WTC11 (cell line): ENCODE measurements at regions not wholly inside any gene's neighbourhood (a gene's known extent, or its start where the extent isn't known, plus 50 kb on each side); places are given as distances from the start of the nearest gene placed in this dataset.

Experiments
- ATAC-seq: fragments of 200-7000 bp; cut with Tn5 transposase; 2 replicates; pipeline ENCODE4 v1.10.0; 2021; ENCODE audit warnings: mild to moderate bottlenecking, moderate library complexity
- CTCF ChIA-PET: fragments of 300-600 bp; sonication (Branson Sonifier 250); formaldehyde crosslinking; loops from one replicate; lab custom pipeline; 2021; ENCODE audit warnings: antibody characterized with exemption; lab: Charles Lee
- POLR2A ChIA-PET: fragments of 350-600 bp; sonication (Branson Sonifier 250); formaldehyde crosslinking; loops from one replicate; lab custom pipeline; 2021; ENCODE audit warnings: antibody characterized with exemption; lab: Charles Lee
- DNase-seq: peaks from one replicate; pipeline ENCODE4 v3.0.0; 2021; ENCODE audit warnings: low spot score
- H3K27ac Mint-ChIP-seq: 2 replicates; pipeline ENCODE4 v1.8.0; 2021; ENCODE audit warnings: mixed read lengths
- H3K27me3 Mint-ChIP-seq: 2 replicates; pipeline ENCODE4 v1.8.0; 2021; ENCODE audit warnings: low read depth, mild to moderate bottlenecking, moderate library complexity, mixed read lengths
- H3K36me3 Mint-ChIP-seq: 2 replicates; pipeline ENCODE4 v1.8.0; 2021; ENCODE audit warnings: mixed read lengths
- H3K4me1 Mint-ChIP-seq: 2 replicates; pipeline ENCODE4 v1.8.0; 2022; ENCODE audit warnings: mixed read lengths
- H3K4me3 Mint-ChIP-seq: 2 replicates; pipeline ENCODE4 v1.8.0; 2021; ENCODE audit warnings: mild to moderate bottlenecking, moderate library complexity, mixed read lengths
- H3K9me3 Mint-ChIP-seq: 2 replicates; pipeline ENCODE4 v1.8.0; 2021; ENCODE audit warnings: mixed read lengths
- ATF2 ChIP-seq: sonication (generic); formaldehyde crosslinking; IDR thresholded peaks from 2 replicates; pipeline ENCODE4 v1.8.1; 2022; ENCODE audit warnings: low read depth, missing genetic modification reagents, borderline replicate concordance
- ATF3 ChIP-seq: sonication (generic); formaldehyde crosslinking; conservative IDR thresholded peaks from 2 replicates; pipeline ENCODE4 v1.8.1; 2022; ENCODE audit warnings: mild to moderate bottlenecking, missing genetic modification reagents
- E2F5 ChIP-seq: sonication (generic); formaldehyde crosslinking; IDR thresholded peaks from 2 replicates; pipeline ENCODE4 v1.8.1; 2022; ENCODE audit warnings: mild to moderate bottlenecking, moderate library complexity, missing genetic modification reagents
- ELF4 ChIP-seq: sonication (generic); formaldehyde crosslinking; IDR thresholded peaks from 2 replicates; pipeline ENCODE4 v1.8.1; 2022; ENCODE audit warnings: low read depth, mild to moderate bottlenecking, moderate library complexity, missing genetic modification reagents
- JUN ChIP-seq: sonication (generic); formaldehyde crosslinking; IDR thresholded peaks from 2 replicates; pipeline ENCODE4 v1.8.0; 2023; ENCODE audit warnings: mild to moderate bottlenecking, missing genetic modification reagents
- MXD4 ChIP-seq: fragments of 250-450 bp; sonication (Bioruptor Pico); IDR thresholded peaks from 2 replicates; pipeline ENCODE4 v1.8.0; 2021; ENCODE audit warnings: mild to moderate bottlenecking, moderate library complexity, borderline replicate concordance
- NFE2L1 ChIP-seq: sonication (generic); formaldehyde crosslinking; IDR thresholded peaks from 2 replicates; pipeline ENCODE4 v1.8.1; 2023; ENCODE audit warnings: missing genetic modification reagents
- NFYB ChIP-seq: sonication (generic); formaldehyde crosslinking; conservative IDR thresholded peaks from 2 replicates; pipeline ENCODE4 v1.8.0; 2022; ENCODE audit warnings: low read depth, missing genetic modification reagents
- NR1H2 ChIP-seq: sonication (generic); formaldehyde crosslinking; IDR thresholded peaks from 2 replicates; pipeline ENCODE4 v1.9.0; 2021; ENCODE audit warnings: mild to moderate bottlenecking, moderate library complexity, missing genetic modification reagents
- NR2C2 ChIP-seq: sonication (generic); formaldehyde crosslinking; IDR thresholded peaks from 2 replicates; pipeline ENCODE4 v1.8.0; 2022; ENCODE audit warnings: mild to moderate bottlenecking, missing genetic modification reagents
- PRRX2 ChIP-seq: fragments of 250-450 bp; sonication (Bioruptor Pico); IDR thresholded peaks from 2 replicates; pipeline ENCODE4 v1.8.0; 2021; ENCODE audit warnings: mild to moderate bottlenecking
- RELA ChIP-seq: sonication (generic); formaldehyde crosslinking; IDR thresholded peaks from 2 replicates; pipeline ENCODE4 v1.8.1; 2022; ENCODE audit warnings: missing genetic modification reagents, mild to moderate bottlenecking, borderline replicate concordance
- SMAD3 ChIP-seq: sonication (generic); formaldehyde crosslinking; IDR thresholded peaks from 2 replicates; pipeline ENCODE4 v1.8.0; 2022; ENCODE audit warnings: missing genetic modification reagents, mild to moderate bottlenecking, borderline replicate concordance
- STAT6 ChIP-seq: sonication (generic); formaldehyde crosslinking; conservative IDR thresholded peaks from 2 replicates; pipeline ENCODE4 v1.8.1; 2023; ENCODE audit warnings: mild to moderate bottlenecking, low read depth, missing genetic modification reagents, moderate library complexity
- USF1 ChIP-seq: sonication (generic); formaldehyde crosslinking; IDR thresholded peaks from 2 replicates; pipeline ENCODE4 v1.8.0; 2022; ENCODE audit warnings: mild to moderate bottlenecking, missing genetic modification reagents
- USF2 ChIP-seq: sonication (generic); formaldehyde crosslinking; IDR thresholded peaks from 2 replicates; pipeline ENCODE4 v1.8.1; 2023; ENCODE audit warnings: mild to moderate bottlenecking, missing genetic modification reagents, moderate library complexity
- ZBTB21 ChIP-seq: sonication (generic); formaldehyde crosslinking; IDR thresholded peaks from 2 replicates; pipeline ENCODE4 v1.8.1; 2023; ENCODE audit warnings: mild to moderate bottlenecking, missing genetic modification reagents, borderline replicate concordance
- ZMAT4 ChIP-seq: fragments of 250-450 bp; sonication (Bioruptor Pico); IDR thresholded peaks from 2 replicates; pipeline ENCODE4 v1.9.0; 2021; ENCODE audit warnings: mild to moderate bottlenecking
- ZNF121 ChIP-seq: sonication (generic); formaldehyde crosslinking; IDR thresholded peaks from 2 replicates; pipeline ENCODE4 v1.8.0; 2023; ENCODE audit warnings: missing genetic modification reagents
- ZNF232 ChIP-seq: sonication (generic); formaldehyde crosslinking; IDR thresholded peaks from 2 replicates; pipeline ENCODE4 v1.8.0; 2022; ENCODE audit warnings: mild to moderate bottlenecking, missing genetic modification reagents
- ZNF396 ChIP-seq: fragments of 250-450 bp; sonication (Bioruptor Pico); IDR thresholded peaks from 2 replicates; pipeline ENCODE4 v1.8.0; 2021; ENCODE audit warnings: mild to moderate bottlenecking, moderate library complexity, borderline replicate concordance

GRCh38 chr6:74851596-74851995 lies 354.3 kb downstream of the COL12A1 start (continued):
- no peak for TF ChIP-seq ZMAT4 (CRISPR knock-in tag)

- CTCF ChIA-PET: no interaction called here
These were observed 364.9 kb downstream of the COL12A1 start for GRCh38 chr6:74840953-74841352.

GRCh38 chr6:74834967-74835366 lies 370.9 kb downstream of the COL12A1 start:
- no peak overlapping the region for H3K4me3 Mint-ChIP-seq
- no peaks in the 10 kb centered on the region for H3K27me3 Mint-ChIP-seq
- DNase-seq (no peak), ATAC-seq (no peak)
- no peaks in the 10 kb centered on the region for H3K4me1 Mint-ChIP-seq
- peaks cover 14% of the 10 kb centered on the region for H3K9me3 Mint-ChIP-seq
- no peak overlapping the region for H3K27ac Mint-ChIP-seq
- H3K36me3 Mint-ChIP-seq: no peaks in the 10 kb centered on the region
- CTCF ChIA-PET: no interaction called here
- POLR2A ChIA-PET: no interaction called here
- no peak for TF ChIP-seq PRRX2 (CRISPR knock-in tag)
- no peak for TF ChIP-seq JUN (CRISPR knock-in tag)
- no peak for TF ChIP-seq E2F5 (CRISPR knock-in tag)
- TF ChIP-seq ATF2 (CRISPR knock-in tag): no peak
- TF ChIP-seq USF1: no peak
- no peak for TF ChIP-seq ZNF121 (CRISPR knock-in tag)
- TF ChIP-seq USF2 (CRISPR knock-in tag): no peak
- no peak for TF ChIP-seq ATF3 (CRISPR knock-in tag)
- TF ChIP-seq SMAD3 (CRISPR knock-in tag): no peak

More at GRCh38 chr6:74840953-74841352, 364.9 kb downstream of the COL12A1 start:
- no peaks in the 10 kb centered on the region for H3K27me3 Mint-ChIP-seq
- no peaks in the 10 kb centered on the region for H3K4me1 Mint-ChIP-seq
- peaks cover 25% of the 10 kb centered on the region for H3K9me3 Mint-ChIP-seq
- H3K27ac Mint-ChIP-seq: no peak overlapping the region
- H3K4me3 Mint-ChIP-seq: no peak overlapping the region
- no peak for TF ChIP-seq ZNF396 (CRISPR knock-in tag)
- no peak for TF ChIP-seq ELF4 (CRISPR knock-in tag)
- no peak for TF ChIP-seq NFE2L1
- TF ChIP-seq ZNF232 (CRISPR knock-in tag): no peak
- TF ChIP-seq RELA (CRISPR knock-in tag): no peak
- no peak for TF ChIP-seq NFYB
- TF ChIP-seq MXD4: no peak
- no peak for TF ChIP-seq NR1H2 (CRISPR knock-in tag)
- TF ChIP-seq ZBTB21 (CRISPR knock-in tag): no peak
- no peak for TF ChIP-seq ZNF121 (CRISPR knock-in tag)
- TF ChIP-seq ATF2 (CRISPR knock-in tag): no peak
- no peak for TF ChIP-seq STAT6 (CRISPR knock-in tag)
- TF ChIP-seq USF1: no peak
- TF ChIP-seq ATF3 (CRISPR knock-in tag): no peak
- no peak for TF ChIP-seq NR2C2
- 0 out of 2 replicates have a peak, but pooled peaks cover 3% of the 10 kb centered on the region for H3K36me3 Mint-ChIP-seq
- POLR2A ChIA-PET: no interaction called here
- no peak for DNase-seq
- no peak for ATAC-seq
